GM23338 (cell line): ENCODE measurements at regions not wholly inside any gene's neighbourhood (a gene's known extent, or its start where the extent isn't known, plus 50 kb on each side); places are given as distances from the start of the nearest gene placed in this dataset.

ENCODE experiments used
- ATAC-seq: fragments of 200-7000 bp; cut with Tn5 transposase; 3 replicates; pipeline ENCODE4 v1.9.1; 2020
- DNase-seq: peaks from one replicate; pipeline ENCODE4 v3.0.0-alpha.2; 2015; ENCODE audit warnings: low spot score
- H2AFZ ChIP-seq: fragments of 200-600 bp; sonication (generic); 2 replicates; pipeline ENCODE4 v1.8.0; 2016; ENCODE audit warnings: antibody characterized with exemption, mild to moderate bottlenecking, moderate library complexity
- H3F3A ChIP-seq: fragments of 200-600 bp; sonication (generic); replicated peaks from 2 replicates; pipeline ENCODE4 v1.8.0; 2017; ENCODE audit warnings: antibody characterized with exemption, mixed run types, low read depth
- H3K27ac ChIP-seq: fragments of 200-600 bp; sonication (generic); 2 replicates; pipeline ENCODE4 v1.6.1; 2016; ENCODE audit warnings: low read depth
- H3K27me3 ChIP-seq: fragments of 200-600 bp; sonication (generic); 2 replicates; pipeline ENCODE4 v1.8.0; 2016; ENCODE audit warnings: mild to moderate bottlenecking, mixed run types, moderate library complexity; ENCODE audit not compliant: insufficient read depth
- H3K36me3 ChIP-seq: fragments of 200-600 bp; sonication (generic); 2 replicates; pipeline ENCODE4 v1.8.0; 2016; ENCODE audit warnings: mild to moderate bottlenecking; ENCODE audit not compliant: insufficient read depth
- H3K4me1 ChIP-seq: fragments of 200-600 bp; sonication (generic); 2 replicates; pipeline ENCODE4 v1.8.0; 2016; ENCODE audit warnings: mild to moderate bottlenecking, moderate library complexity; ENCODE audit not compliant: insufficient read depth
- H3K4me2 ChIP-seq: fragments of 200-600 bp; sonication (generic); 2 replicates; pipeline ENCODE4 v1.7.1; 2017; ENCODE audit warnings: mixed run types
- H3K4me3 ChIP-seq: fragments of 200-600 bp; sonication (generic); 2 replicates; pipeline ENCODE4 v1.6.1; 2016; ENCODE audit warnings: mixed run types
- H3K79me2 ChIP-seq: fragments of 200-600 bp; sonication (generic); replicated peaks from 2 replicates; pipeline ENCODE4 v1.8.0; 2017; ENCODE audit warnings: mild to moderate bottlenecking; ENCODE audit not compliant: insufficient read depth
- H3K9me2 ChIP-seq: fragments of 200-600 bp; sonication (generic); 2 replicates; pipeline ENCODE4 v1.8.0; 2017; ENCODE audit not compliant: insufficient read depth
- H4K20me1 ChIP-seq: fragments of 200-600 bp; sonication (generic); replicated peaks from 2 replicates; pipeline ENCODE4 v1.8.0; 2017; ENCODE audit warnings: mild to moderate bottlenecking; ENCODE audit not compliant: insufficient read depth
- H3K27ac Mint-ChIP-seq: 2 replicates; pipeline ENCODE4 v1.8.0; 2020; ENCODE audit warnings: inconsistent platforms, mild to moderate bottlenecking, moderate library complexity, mixed read lengths
- H3K27me3 Mint-ChIP-seq: 3 replicates; pipeline ENCODE4 v1.8.0; 2022; ENCODE audit warnings: low read depth, mild to moderate bottlenecking, moderate library complexity, mixed read lengths, inconsistent platforms; ENCODE audit not compliant: insufficient read depth, poor library complexity
- H3K36me3 Mint-ChIP-seq: 3 replicates; pipeline ENCODE4 v1.8.0; 2021; ENCODE audit warnings: low read depth, mild to moderate bottlenecking, inconsistent platforms, moderate library complexity, mixed read lengths
- H3K4me1 Mint-ChIP-seq: 3 replicates; pipeline ENCODE4 v1.8.0; 2020; ENCODE audit warnings: mild to moderate bottlenecking, inconsistent platforms, mixed read lengths
- H3K4me3 Mint-ChIP-seq: 3 replicates; pipeline ENCODE4 v1.8.0; 2021; ENCODE audit warnings: moderate library complexity, mild to moderate bottlenecking, inconsistent platforms, mixed read lengths
- H3K9me3 Mint-ChIP-seq: 3 replicates; pipeline ENCODE4 v1.8.0; 2020; ENCODE audit warnings: moderate library complexity, mild to moderate bottlenecking, inconsistent platforms, mixed read lengths
- CTCF ChIP-seq, 2 experiments: fragments of 200-600 bp in 1 of 2; sonication (generic) in 1 of 2; conservative IDR thresholded peaks; 2 replicates each; pipeline versions ENCODE4 v1.5.1 to v1.6.1; 2016 to 2017; ENCODE audit warnings: antibody characterized with exemption in 2 of 2, low read depth in 2 of 2, mild to moderate bottlenecking in 2 of 2, moderate library complexity in 1 of 2
- ETS1 ChIP-seq: IDR thresholded peaks from 2 replicates; pipeline ENCODE4 v1.6.1; 2016; ENCODE audit warnings: antibody characterized with exemption
- EZH2phosphoT487 ChIP-seq: fragments of 200-600 bp; sonication (generic); IDR thresholded peaks from one replicate; pipeline ENCODE4 v1.8.1; 2018; ENCODE audit warnings: antibody characterized with exemption; ENCODE audit not compliant: unreplicated experiment
- POLR2AphosphoS5 ChIP-seq: IDR thresholded peaks from 2 replicates; pipeline ENCODE4 v1.6.1; 2016; ENCODE audit warnings: antibody characterized with exemption, low read depth
- REST ChIP-seq: IDR thresholded peaks from one replicate; pipeline ENCODE4 v1.6.1; 2018; ENCODE audit warnings: antibody characterized with exemption; ENCODE audit not compliant: unreplicated experiment

DNA sequence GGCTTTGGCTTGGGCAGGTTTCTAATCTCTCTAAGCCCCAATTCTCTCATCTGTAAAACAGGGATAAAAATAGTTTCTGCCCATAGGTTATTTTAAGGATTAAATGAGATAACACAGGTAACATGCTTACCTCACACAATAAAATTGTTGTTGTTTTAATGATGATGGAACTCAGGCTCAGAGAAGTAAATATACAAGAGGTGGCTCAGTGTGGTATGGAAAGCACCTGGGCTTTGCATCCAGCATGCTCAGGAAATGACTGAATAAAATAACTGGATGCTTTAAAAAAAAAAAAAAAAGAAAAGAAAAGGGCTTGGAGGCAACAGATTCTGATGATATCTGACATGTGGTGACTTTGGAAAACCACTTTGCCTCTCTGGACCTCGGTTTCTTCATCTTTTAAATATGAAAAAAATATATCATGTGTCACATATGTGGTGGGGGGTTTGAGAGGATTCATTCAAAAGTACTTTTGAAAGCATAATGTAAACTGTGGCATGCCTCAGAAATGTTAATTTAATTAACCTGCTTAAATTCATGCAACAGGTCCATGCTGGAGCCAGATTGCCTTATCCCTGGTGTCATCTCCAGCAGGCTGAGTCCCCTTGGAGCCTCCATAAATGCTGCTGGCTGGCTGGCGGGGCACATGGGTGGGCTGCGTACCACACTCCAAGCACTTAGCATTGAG lies 112.8 kb upstream of the CDC42EP3 start (continued):
- TF ChIP-seq ETS1 (no peak), CTCF (conservative IDR thresholded peaks at IDR 0.05; ENCODE audit: low read depth in 2 of 2) (no peak), EZH2phosphoT487 (no peak), REST (no peak)

DNA sequence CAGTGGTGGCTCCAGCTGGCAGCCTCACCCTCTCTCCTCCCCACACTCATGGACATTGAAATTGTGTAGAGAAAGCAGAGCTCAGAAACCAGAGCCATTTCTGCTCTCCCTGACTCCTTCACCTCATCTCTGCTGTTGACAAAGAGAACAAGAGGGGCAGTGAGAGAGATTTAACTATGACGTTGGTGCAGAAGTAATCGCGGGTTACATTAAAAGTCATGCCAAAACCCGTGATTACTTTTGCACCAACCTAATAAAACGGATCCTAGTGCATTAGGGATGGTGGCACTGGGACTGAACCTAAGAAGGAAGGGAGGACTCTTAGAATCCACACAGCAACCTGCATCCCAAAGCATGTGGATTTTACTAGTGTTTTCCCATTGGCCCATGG lies 113.3 kb upstream of the CDC42EP3 start:
- Histone ChIP-seq H2AFZ (peak overlapping the region; percentile 32; the same call in 1 of the 2 replicates), H3K4me1 (no peaks in the 10 kb centered on the region), H3K27ac (no peak overlapping the region), H3K4me3 (no peak overlapping the region), H3K27me3 (no peaks in the 10 kb centered on the region), H3K79me2 (no peaks in the 10 kb centered on the region), H3F3A (no peaks in the 10 kb centered on the region), H4K20me1 (no peaks in the 10 kb centered on the region), H3K4me2 (no peak overlapping the region), H3K36me3 (peaks cover 9% of the 10 kb centered on the region), H3K9me2 (peaks cover 5% of the 10 kb centered on the region; the same call in 1 of the 2 replicates)
- Mint-ChIP-seq H3K4me3 (no peak overlapping the region), H3K36me3 (peaks cover 4% of the 10 kb centered on the region; the same call in 2 of the 3 replicates), H3K4me1 (no peaks in the 10 kb centered on the region), H3K27me3 (no peaks in the 10 kb centered on the region), H3K9me3 (peaks cover 21% of the 10 kb centered on the region), H3K27ac (no peak overlapping the region)
- ATAC-seq (no peak), DNase-seq (no peak)
- TF ChIP-seq REST, result no peak
- TF ChIP-seq POLR2AphosphoS5, result no peak
- TF ChIP-seq CTCF (conservative IDR thresholded peaks at IDR 0.05; ENCODE audit: low read depth in 2 of 2), result no peak
